GM23248 (cell line): ENCODE measurements at regions not wholly inside any gene's neighbourhood (a gene's known extent, or its start where the extent isn't known, plus 50 kb on each side); places are given as distances from the start of the nearest gene placed in this dataset.

Source experiments
- DNase-seq: peaks from one replicate; pipeline ENCODE4 v3.0.0-alpha.2; 2015
- H2AFZ ChIP-seq: fragments of 200-600 bp; sonication (generic); 2 replicates; pipeline ENCODE4 v1.6.1; 2016; ENCODE audit warnings: antibody characterized with exemption
- H3F3A ChIP-seq: fragments of 200-600 bp; sonication (generic); 2 replicates; pipeline ENCODE4 v1.6.1; 2016; ENCODE audit warnings: mild to moderate bottlenecking, antibody characterized with exemption, mixed run types; ENCODE audit not compliant: insufficient read depth
- H3K27ac ChIP-seq: fragments of 200-600 bp; sonication (generic); 2 replicates; pipeline ENCODE4 v1.5.1; 2016; ENCODE audit warnings: mild to moderate bottlenecking
- H3K27me3 ChIP-seq: fragments of 200-600 bp; sonication (generic); replicated peaks from 2 replicates; pipeline ENCODE4 v1.6.1; 2016; ENCODE audit warnings: mild to moderate bottlenecking; ENCODE audit not compliant: insufficient read depth
- H3K36me3 ChIP-seq: fragments of 200-600 bp; sonication (generic); 2 replicates; pipeline ENCODE4 v1.6.1; 2016; ENCODE audit warnings: low read depth, mild to moderate bottlenecking
- H3K4me1 ChIP-seq: fragments of 200-600 bp; sonication (generic); 2 replicates; pipeline ENCODE4 v1.6.1; 2016; ENCODE audit warnings: mild to moderate bottlenecking; ENCODE audit not compliant: insufficient read depth
- H3K4me2 ChIP-seq: fragments of 200-600 bp; sonication (generic); one replicate; pipeline ENCODE4 v1.6.1; 2016; ENCODE audit warnings: mild to moderate bottlenecking; ENCODE audit not compliant: unreplicated experiment
- H3K4me3 ChIP-seq: fragments of 200-600 bp; sonication (generic); 2 replicates; pipeline ENCODE4 v1.5.1; 2016; ENCODE audit warnings: mild to moderate bottlenecking
- H3K79me2 ChIP-seq: fragments of 200-600 bp; sonication (generic); 2 replicates; pipeline ENCODE4 v1.6.1; 2016; ENCODE audit warnings: mild to moderate bottlenecking; ENCODE audit not compliant: insufficient read depth
- H3K9ac ChIP-seq: fragments of 200-600 bp; sonication (generic); 2 replicates; pipeline ENCODE4 v1.6.1; 2016; ENCODE audit warnings: mild to moderate bottlenecking
- H3K9me2 ChIP-seq: fragments of 200-600 bp; sonication (generic); 2 replicates; pipeline ENCODE4 v1.6.1; 2016; ENCODE audit warnings: mixed run types, mild to moderate bottlenecking, moderate library complexity; ENCODE audit not compliant: insufficient read depth
- H3K9me3 ChIP-seq: fragments of 200-600 bp; sonication (generic); one replicate; pipeline ENCODE4 v1.6.1; 2017; ENCODE audit warnings: low read depth
- H4K20me1 ChIP-seq: fragments of 200-600 bp; sonication (generic); 2 replicates; pipeline ENCODE4 v1.6.0; 2016; ENCODE audit not compliant: insufficient read depth
- EZH2 ChIP-seq: fragments of 200-600 bp; sonication (generic); IDR thresholded peaks from 2 replicates; pipeline ENCODE4 v1.6.1; 2018; ENCODE audit warnings: antibody characterized with exemption, mild to moderate bottlenecking; ENCODE audit not compliant: insufficient read depth, poor library complexity, severe bottlenecking
- EZH2phosphoT487 ChIP-seq: fragments of 200-600 bp; sonication (generic); IDR thresholded peaks from 2 replicates; pipeline ENCODE4 v1.6.1; 2018; ENCODE audit warnings: antibody characterized with exemption, moderate library complexity, mild to moderate bottlenecking, low read depth; ENCODE audit not compliant: insufficient read depth
- WGBS, 2 experiments: methylation state at CpG; one replicate each; pipeline ENCODE4 v1.1.6; 2015 to 2017; ENCODE audit warnings: low lambda C conversion rate in 2 of 2, low coverage in 1 of 2; ENCODE audit errors: missing lambda C conversion rate in 2 of 2; 5-methylcytosine and 5-hydroxymethylcytosine counted together
- in situ Hi-C: fragments of 300-500 bp; cut with MboI; formaldehyde crosslinking; loops from 2 replicates; pipeline ENCODE4 v1.15.0; 2020

DNA sequence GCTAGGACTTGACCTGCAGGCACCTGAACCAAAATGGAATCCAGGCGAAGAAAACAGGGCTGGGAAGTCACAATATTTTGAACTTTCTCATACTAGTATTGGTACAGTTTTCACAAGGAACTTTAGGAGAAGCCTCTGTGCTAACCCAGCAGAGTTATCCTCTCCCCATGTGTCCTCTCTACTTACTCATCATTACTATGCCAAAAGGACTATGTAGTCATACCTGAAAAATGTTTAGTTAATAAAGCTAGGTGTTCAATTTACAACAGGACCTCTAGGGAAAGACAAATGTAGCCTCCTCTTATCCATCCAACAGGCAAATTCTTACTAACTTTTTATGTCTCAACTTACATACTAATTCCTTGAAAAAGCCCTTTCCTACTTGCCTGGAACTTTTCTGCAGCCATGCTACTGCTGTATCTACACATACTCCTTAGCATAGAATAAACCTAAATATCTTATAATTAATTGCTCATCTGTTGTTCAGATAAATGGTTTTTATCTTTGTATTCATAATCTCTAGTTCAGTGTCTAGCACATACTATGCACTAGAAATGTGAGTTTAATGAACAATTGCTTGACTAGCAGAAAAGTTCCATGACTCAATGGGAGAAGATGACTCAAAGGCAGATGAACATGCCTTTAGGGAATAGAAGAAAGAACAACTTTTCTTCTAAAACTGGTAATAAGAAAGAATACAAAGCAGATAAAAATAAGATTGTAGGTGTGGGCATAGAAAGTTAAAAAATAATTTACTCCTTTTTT lies 215.5 kb upstream of the VEGFC start:
- Histone ChIP-seq H3F3A (peaks cover 63% of the 10 kb centered on the region), H3K4me2 (peak overlapping the region; percentile 61), H3K9me2 (no peaks in the 10 kb centered on the region), H3K79me2 (no peaks in the 10 kb centered on the region), H3K27me3 (no peaks in the 10 kb centered on the region), H3K4me1 (peaks cover 56% of the 10 kb centered on the region), H3K9me3 (peaks cover 5% of the 10 kb centered on the region), H3K36me3 (0 out of 2 replicates have a peak, but pooled peaks cover 4% of the 10 kb centered on the region), H4K20me1 (no peaks in the 10 kb centered on the region), H3K4me3 (peak overlapping the region; percentile 7; the same call in 1 of the 2 replicates), H2AFZ (no peak overlapping the region), H3K27ac (peak overlapping the region; percentile 80), H3K9ac (peak overlapping the region; percentile 23; the same call in 1 of the 2 replicates)
- peak; percentile 87 for DNase-seq
- TF ChIP-seq EZH2phosphoT487 (no peak), EZH2 (no peak)
- in situ Hi-C loops, result no loop called here
- 71 to 90% methylated on average over 1 of the region's 1 CpG for WGBS, 2 experiments

DNA sequence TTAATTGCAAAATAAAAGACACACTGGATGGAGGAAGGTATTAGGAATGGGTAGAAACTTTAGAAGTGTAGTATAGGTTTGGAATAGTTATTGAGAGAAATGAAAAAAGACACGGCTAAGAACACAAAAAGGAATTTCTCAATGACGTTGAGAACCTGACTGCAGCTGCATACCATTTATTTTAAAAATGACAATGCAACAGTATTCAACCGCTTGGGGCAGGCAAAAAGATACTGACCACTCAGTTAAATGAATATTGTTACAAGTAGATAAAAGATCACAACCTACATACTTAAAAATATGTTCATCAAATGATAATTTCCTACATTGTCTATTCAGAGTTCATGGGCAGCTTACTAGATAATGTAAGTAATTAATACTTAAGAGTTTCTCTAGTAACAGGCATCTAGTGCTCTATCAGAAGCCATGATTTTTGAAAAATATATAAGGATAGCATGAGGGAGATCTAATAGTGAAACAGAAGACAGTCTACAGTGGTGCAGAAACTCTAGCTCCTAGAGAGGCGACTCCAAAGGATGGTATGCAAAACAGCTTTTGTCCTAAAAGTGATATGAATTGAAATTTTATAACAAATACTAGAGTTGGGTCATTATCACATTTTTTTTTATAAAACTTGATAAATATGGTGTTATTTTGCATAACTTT lies 216.2 kb upstream of the VEGFC start:
- Histone ChIP-seq H3K27ac (peak overlapping the region; percentile 80), H3K9me2 (no peaks in the 10 kb centered on the region), H3K4me3 (no peak overlapping the region), H4K20me1 (no peaks in the 10 kb centered on the region), H3K79me2 (no peaks in the 10 kb centered on the region), H3K9me3 (peaks cover 5% of the 10 kb centered on the region), H3K27me3 (no peaks in the 10 kb centered on the region), H3K36me3 (0 out of 2 replicates have a peak, but pooled peaks cover 4% of the 10 kb centered on the region), H2AFZ (no peak overlapping the region), H3F3A (peaks cover 64% of the 10 kb centered on the region), H3K4me2 (peak overlapping the region; percentile 61), H3K9ac (no peak overlapping the region), H3K4me1 (peaks cover 56% of the 10 kb centered on the region)
- 91 to 93% methylated on average over 4 of the region's 4 CpGs for WGBS, 2 experiments
- in situ Hi-C loops, result no loop called here
- TF ChIP-seq EZH2 (no peak), EZH2phosphoT487 (no peak)
- no peak for DNase-seq

DNA sequence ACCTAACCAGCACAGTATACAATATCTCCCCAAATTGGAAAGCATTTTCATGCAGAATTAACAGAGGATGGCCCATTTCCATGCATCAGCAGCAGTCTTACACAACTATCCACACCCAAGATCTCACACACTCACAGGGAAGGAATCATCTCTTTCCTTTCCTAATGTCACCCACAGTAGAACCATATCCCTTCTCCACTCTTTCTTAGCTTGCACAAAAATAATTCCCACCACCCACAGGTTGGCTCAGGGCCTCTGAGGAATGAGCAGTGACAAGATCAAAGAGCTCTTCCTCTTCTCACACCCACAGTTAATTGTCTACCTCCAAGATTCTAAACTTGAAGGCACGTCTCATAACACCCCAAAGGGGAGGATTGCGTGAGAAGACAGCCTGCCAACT lies 217.7 kb upstream of the VEGFC start:
- in situ Hi-C loops, result no loop called here
- WGBS, 2 experiments, result 58 to 59% methylated on average over 2 of the region's 2 CpGs
- H3K79me2 ChIP-seq, result no peaks in the 10 kb centered on the region
- peak overlapping the region; percentile 61 for H3K4me2 ChIP-seq
- H3K27me3 ChIP-seq, result no peaks in the 10 kb centered on the region
- peak overlapping the region; percentile 80 for H3K27ac ChIP-seq
- peak overlapping the region; percentile 55; the same call in 1 of the 2 replicates for H2AFZ ChIP-seq
- peak; percentile 61 for DNase-seq
- H3K4me1 ChIP-seq, result peaks cover 54% of the 10 kb centered on the region
- no peaks in the 10 kb centered on the region for H3K9me2 ChIP-seq
- no peak for TF ChIP-seq EZH2phosphoT487
- no peak for TF ChIP-seq EZH2
- H3F3A ChIP-seq, result peaks cover 63% of the 10 kb centered on the region
- no peaks in the 10 kb centered on the region for H4K20me1 ChIP-seq
- 0 out of 2 replicates have a peak, but pooled peaks cover 4% of the 10 kb centered on the region for H3K36me3 ChIP-seq
- H3K9ac ChIP-seq, result no peak overlapping the region
- no peak overlapping the region for H3K4me3 ChIP-seq
- H3K9me3 ChIP-seq, result peaks cover 5% of the 10 kb centered on the region

DNA sequence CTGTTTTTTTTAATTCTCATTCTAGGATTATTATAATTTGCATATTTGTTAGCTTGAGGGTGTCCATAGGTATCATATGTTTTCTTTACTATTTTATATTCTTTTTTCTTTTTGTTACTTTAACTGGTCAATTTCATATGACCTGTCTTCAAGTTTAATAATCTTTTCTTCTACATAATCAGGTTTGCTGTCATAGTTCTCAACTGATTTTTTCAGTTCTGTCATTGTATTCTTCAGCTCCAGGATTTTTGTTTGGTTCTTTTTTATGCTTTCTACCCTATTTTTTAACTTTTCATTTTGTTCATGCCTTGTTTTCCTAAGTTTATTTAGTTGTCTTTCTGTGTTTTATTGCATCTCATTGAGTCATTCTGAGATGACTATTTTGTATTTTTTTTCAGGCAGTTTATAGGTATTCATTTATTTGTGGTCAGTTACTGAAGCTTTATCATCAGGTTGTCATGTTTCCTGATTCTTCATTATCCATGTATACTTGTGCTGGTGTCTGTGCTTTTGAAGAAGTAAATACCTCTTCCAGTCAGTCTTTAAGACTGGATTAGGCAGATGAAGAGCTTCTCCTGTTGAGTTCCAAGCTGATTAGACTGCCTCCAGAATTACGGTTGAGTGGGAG lies 220.3 kb upstream of the VEGFC start:
- H3K79me2 ChIP-seq, result no peaks in the 10 kb centered on the region
- H3K36me3 ChIP-seq, result 0 out of 2 replicates have a peak, but pooled peaks cover 4% of the 10 kb centered on the region

More for the DNA sequence above, 220.3 kb upstream of the VEGFC start:
- peaks cover 5% of the 10 kb centered on the region for H3K9me3 ChIP-seq
- no peak for DNase-seq
- no peaks in the 10 kb centered on the region for H3K9me2 ChIP-seq
- H3K27me3 ChIP-seq, result no peaks in the 10 kb centered on the region
- H3K4me2 ChIP-seq, result no peak overlapping the region
- H2AFZ ChIP-seq, result no peak overlapping the region
- no peak overlapping the region for H3K9ac ChIP-seq
- no peak overlapping the region for H3K4me3 ChIP-seq
- no peaks in the 10 kb centered on the region for H4K20me1 ChIP-seq
- in situ Hi-C loops, result no loop called here
- peaks cover 58% of the 10 kb centered on the region for H3F3A ChIP-seq
- H3K27ac ChIP-seq, result no peak overlapping the region
- TF ChIP-seq EZH2phosphoT487 (no peak), EZH2 (no peak)
- 55 to 60% methylated on average over 1 of the region's 1 CpG for WGBS, 2 experiments
- H3K4me1 ChIP-seq, result peaks cover 48% of the 10 kb centered on the region
